GM21723 (cell line): ENCODE measurements at regions not wholly inside any gene's neighbourhood (a gene's known extent, or its start where the extent isn't known, plus 50 kb on each side); places are given as distances from the start of the nearest gene placed in this dataset.

Experiments
- ATAC-seq: cut with Tn5 transposase; IDR thresholded peaks from one replicate; pipeline ENCODE4 v1.9.1; 2021; ENCODE audit warnings: mild to moderate bottlenecking, moderate library complexity; ENCODE audit not compliant: unreplicated experiment

GRCh38 chr16:86965331-86965730 lies 351.9 kb downstream of the C16orf95 start:
- no peak for ATAC-seq

- ATAC-seq, result no peak
Observed at GRCh38 chr16:86965840-86966550, 351.2 kb downstream of the C16orf95 start.

GRCh38 chr16:86966777-86967176 lies 350.4 kb downstream of the C16orf95 start:
- ATAC-seq, result no peak

- ATAC-seq, result no peak
Observed at GRCh38 chr16:86968866-86969265, 348.3 kb downstream of the C16orf95 start.

GRCh38 chr16:86969716-86970115 lies 347.5 kb downstream of the C16orf95 start:
- ATAC-seq, result no peak

GRCh38 chr16:86970279-86970678 lies 346.9 kb downstream of the C16orf95 start:
- ATAC-seq, result no peak

GRCh38 chr16:86970726-86971125 lies 346.5 kb downstream of the C16orf95 start:
- ATAC-seq, result no peak

- no peak for ATAC-seq
Observed at GRCh38 chr16:86971251-86971650, 345.9 kb downstream of the C16orf95 start.

GRCh38 chr16:86974120-86974519 lies 343.1 kb downstream of the C16orf95 start:
- no peak for ATAC-seq

GRCh38 chr16:86975445-86975844 lies 341.7 kb downstream of the C16orf95 start:
- no peak for ATAC-seq

GRCh38 chr16:86977076-86977676 lies 340.0 kb downstream of the C16orf95 start:
- no peak for ATAC-seq

- ATAC-seq, result no peak
Observed at GRCh38 chr16:86978445-86979030, 338.7 kb downstream of the C16orf95 start.

GRCh38 chr16:86979061-86979460 lies 338.1 kb downstream of the C16orf95 start:
- ATAC-seq, result no peak

- no peak for ATAC-seq
Observed at GRCh38 chr16:86979984-86980553, 337.1 kb downstream of the C16orf95 start.

- no peak for ATAC-seq
Observed at GRCh38 chr16:86980644-86981043, 336.5 kb downstream of the C16orf95 start.

- no peak for ATAC-seq
Observed at GRCh38 chr16:86982347-86982596, 334.9 kb downstream of the C16orf95 start.

- no peak for ATAC-seq
Observed at GRCh38 chr16:86982912-86983311, 334.3 kb downstream of the C16orf95 start.

GRCh38 chr16:86983621-86984020 lies 333.6 kb downstream of the C16orf95 start:
- no peak for ATAC-seq

- ATAC-seq, result no peak
Observed at GRCh38 chr16:86984343-86984742, 332.8 kb downstream of the C16orf95 start.

GRCh38 chr16:86984991-86985647 lies 332.1 kb downstream of the C16orf95 start:
- ATAC-seq, result no peak

GRCh38 chr16:86985648-86986015 lies 331.6 kb downstream of the C16orf95 start:
- no peak for ATAC-seq

GRCh38 chr16:86986136-86986535 lies 331.1 kb downstream of the C16orf95 start:
- no peak for ATAC-seq
